Activated CD4-positive, alpha-beta T cell treated with anti-CD3 and anti-CD28 coated beads, Interleukin-2, amount 10 ng/mL, durations not matched to agents 7 days and 5 days (primary cell): ENCODE measurements at regions not wholly inside any gene's neighbourhood (a gene's known extent, or its start where the extent isn't known, plus 50 kb on each side); places are given as distances from the start of the nearest gene placed in this dataset.

ENCODE experiments used
- CTCF ChIA-PET: fragments of 350-600 bp; sonication (Branson Sonifier 250); formaldehyde crosslinking; loops from one replicate; lab custom pipeline; 2021; ENCODE audit warnings: antibody characterized with exemption; lab: Charles Lee
- POLR2A ChIA-PET: fragments of 350-600 bp; sonication (Branson Sonifier 250); formaldehyde crosslinking; loops from one replicate; lab custom pipeline; 2021; ENCODE audit warnings: antibody characterized with exemption; lab: Charles Lee
- DNase-seq: peaks from one replicate; pipeline ENCODE4 v3.0.0-alpha.2; 2020
- H3K27ac Mint-ChIP-seq: one replicate; pipeline ENCODE4 v1.8.0; 2021; ENCODE audit warnings: mild to moderate bottlenecking, moderate library complexity, mixed read lengths
- H3K27me3 Mint-ChIP-seq: one replicate; pipeline ENCODE4 v1.8.0; 2021; ENCODE audit warnings: mixed read lengths
- H3K36me3 Mint-ChIP-seq: one replicate; pipeline ENCODE4 v1.8.0; 2021; ENCODE audit warnings: low read depth, mixed read lengths
- H3K4me1 Mint-ChIP-seq: one replicate; pipeline ENCODE4 v1.8.0; 2021; ENCODE audit warnings: mixed read lengths
- H3K4me3 Mint-ChIP-seq: one replicate; pipeline ENCODE4 v1.8.0; 2021; ENCODE audit warnings: mild to moderate bottlenecking, moderate library complexity, mixed read lengths
- H3K9me3 Mint-ChIP-seq: one replicate; pipeline ENCODE4 v1.8.0; 2021; ENCODE audit warnings: mixed read lengths

- H3K27me3 Mint-ChIP-seq: peaks cover 4% of the 10 kb centered on the region
- H3K9me3 Mint-ChIP-seq: no peaks in the 10 kb centered on the region
- CTCF ChIA-PET: interaction anchor here (0.6 to 1.6 kb wide), 2 partner anchors 14 to 825 kb away, joined by 3 to 5 read pairs; no protein-coding TSS in a partner anchor
- no peak overlapping the region for H3K27ac Mint-ChIP-seq
- H3K36me3 Mint-ChIP-seq: no peaks in the 10 kb centered on the region
- POLR2A ChIA-PET: no interaction called here
- H3K4me3 Mint-ChIP-seq: no peak overlapping the region
- H3K4me1 Mint-ChIP-seq: no peaks in the 10 kb centered on the region
- DNase-seq: no peak
Measured at GRCh38 chr7:25662841-25663800, 434.8 kb upstream of the NPVF start.

GRCh38 chr7:25663877-25664276 lies 435.6 kb upstream of the NPVF start:
- Mint-ChIP-seq H3K27me3 (peaks cover 2% of the 10 kb centered on the region), H3K4me1 (no peaks in the 10 kb centered on the region), H3K9me3 (no peaks in the 10 kb centered on the region), H3K4me3 (no peak overlapping the region), H3K27ac (no peak overlapping the region), H3K36me3 (no peaks in the 10 kb centered on the region)
- CTCF ChIA-PET: interaction anchor here (1.6 kb wide), 1 partner anchor 13 kb away, joined by 5 read pairs; no protein-coding TSS in a partner anchor
- no peak for DNase-seq
- POLR2A ChIA-PET: no interaction called here

GRCh38 chr7:25664593-25664992 lies 436.3 kb upstream of the NPVF start:
- no peaks in the 10 kb centered on the region for H3K9me3 Mint-ChIP-seq
- CTCF ChIA-PET: interaction anchor here (1.6 kb wide), 1 partner anchor 13 kb away, joined by 5 read pairs; no protein-coding TSS in a partner anchor
- no peak overlapping the region for H3K27ac Mint-ChIP-seq
- no peaks in the 10 kb centered on the region for H3K36me3 Mint-ChIP-seq
- H3K4me1 Mint-ChIP-seq: no peaks in the 10 kb centered on the region
- peaks cover 2% of the 10 kb centered on the region for H3K27me3 Mint-ChIP-seq
- no peak overlapping the region for H3K4me3 Mint-ChIP-seq
- POLR2A ChIA-PET: no interaction called here
- DNase-seq: no peak

DNA sequence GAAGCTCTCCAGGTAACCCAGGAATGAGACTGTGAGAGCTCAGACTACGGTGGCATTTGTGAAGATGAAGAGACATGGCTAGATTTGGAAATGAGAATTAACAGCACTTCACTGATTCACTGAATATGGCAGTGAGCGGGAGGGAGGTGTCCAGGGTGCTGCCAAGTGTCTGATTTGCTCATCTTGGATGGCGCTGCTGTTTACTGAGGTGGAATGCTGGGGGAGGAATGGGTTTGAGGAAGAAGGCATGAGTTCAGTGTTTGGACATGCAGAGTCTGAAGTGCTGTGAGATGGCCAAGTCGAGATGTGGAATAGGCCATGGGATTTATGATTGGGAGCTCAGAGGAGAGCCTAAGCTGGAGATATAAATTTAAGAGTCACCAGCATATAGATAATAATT lies 437.1 kb upstream of the NPVF start:
- H3K9me3 Mint-ChIP-seq: no peaks in the 10 kb centered on the region
- POLR2A ChIA-PET: no interaction called here
- no peak for DNase-seq
- no peak overlapping the region for H3K27ac Mint-ChIP-seq
- H3K27me3 Mint-ChIP-seq: peaks cover 2% of the 10 kb centered on the region
- H3K36me3 Mint-ChIP-seq: no peaks in the 10 kb centered on the region
- CTCF ChIA-PET: no interaction called here
- no peaks in the 10 kb centered on the region for H3K4me1 Mint-ChIP-seq
- H3K4me3 Mint-ChIP-seq: no peak overlapping the region

GRCh38 chr7:25665903-25666670 lies 437.8 kb upstream of the NPVF start:
- H3K27ac Mint-ChIP-seq: no peak overlapping the region
- CTCF ChIA-PET: interaction anchor here (0.5 kb wide), 1 partner anchor 97 kb away, joined by 3 read pairs; no protein-coding TSS in a partner anchor
- no peak for DNase-seq
- POLR2A ChIA-PET: no interaction called here
- no peaks in the 10 kb centered on the region for H3K9me3 Mint-ChIP-seq
- no peaks in the 10 kb centered on the region for H3K4me1 Mint-ChIP-seq
- no peaks in the 10 kb centered on the region for H3K36me3 Mint-ChIP-seq
- no peak overlapping the region for H3K4me3 Mint-ChIP-seq
- H3K27me3 Mint-ChIP-seq: peaks cover 2% of the 10 kb centered on the region

GRCh38 chr7:25666671-25667060 lies 438.4 kb upstream of the NPVF start:
- Mint-ChIP-seq H3K4me1 (no peaks in the 10 kb centered on the region), H3K4me3 (no peak overlapping the region), H3K27ac (no peak overlapping the region), H3K9me3 (no peaks in the 10 kb centered on the region), H3K27me3 (peaks cover 2% of the 10 kb centered on the region), H3K36me3 (no peaks in the 10 kb centered on the region)
- CTCF ChIA-PET: interaction anchor here (0.5 kb wide), 1 partner anchor 98 kb away, joined by 3 read pairs; no protein-coding TSS in a partner anchor
- POLR2A ChIA-PET: no interaction called here
- no peak for DNase-seq

DNA sequence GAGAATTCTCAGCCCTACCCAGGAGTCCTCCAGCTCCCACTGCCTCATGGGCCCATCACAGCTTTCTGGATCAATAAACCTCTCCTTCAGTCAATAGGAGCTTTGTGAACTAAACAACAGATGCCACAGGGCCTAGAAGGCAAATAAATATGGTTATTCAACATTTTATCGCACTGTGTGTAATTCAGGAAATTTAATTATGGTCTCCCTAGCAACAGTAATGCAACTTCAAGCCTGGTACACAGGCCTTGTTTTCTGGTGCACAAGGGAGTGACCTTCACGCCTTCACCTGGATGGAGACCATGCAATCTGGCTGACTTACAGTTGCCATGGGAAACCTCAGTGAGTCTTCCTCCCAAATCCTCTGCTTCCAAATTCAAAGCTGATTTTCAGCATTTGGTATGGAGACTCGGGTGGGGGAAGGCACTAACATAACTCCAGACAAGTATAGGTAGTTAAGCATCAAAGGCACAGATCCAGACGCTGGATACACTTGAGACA lies 441.0 kb upstream of the NPVF start:
- CTCF ChIA-PET: no interaction called here
- DNase-seq: no peak
- H3K4me1 Mint-ChIP-seq: no peaks in the 10 kb centered on the region
- no peak overlapping the region for H3K4me3 Mint-ChIP-seq
- H3K27me3 Mint-ChIP-seq: peaks cover 2% of the 10 kb centered on the region
- POLR2A ChIA-PET: no interaction called here
- H3K36me3 Mint-ChIP-seq: no peaks in the 10 kb centered on the region
- H3K9me3 Mint-ChIP-seq: no peaks in the 10 kb centered on the region
- H3K27ac Mint-ChIP-seq: no peak overlapping the region

GRCh38 chr7:25669961-25670841 lies 441.9 kb upstream of the NPVF start:
- H3K4me1 Mint-ChIP-seq: no peaks in the 10 kb centered on the region
- H3K36me3 Mint-ChIP-seq: no peaks in the 10 kb centered on the region
- ChIA-PET CTCF (no interaction called here), POLR2A (no interaction called here)
- H3K27me3 Mint-ChIP-seq: peaks cover 2% of the 10 kb centered on the region
- DNase-seq: no peak
- no peak overlapping the region for H3K27ac Mint-ChIP-seq
- H3K4me3 Mint-ChIP-seq: no peak overlapping the region
- H3K9me3 Mint-ChIP-seq: no peaks in the 10 kb centered on the region

DNA sequence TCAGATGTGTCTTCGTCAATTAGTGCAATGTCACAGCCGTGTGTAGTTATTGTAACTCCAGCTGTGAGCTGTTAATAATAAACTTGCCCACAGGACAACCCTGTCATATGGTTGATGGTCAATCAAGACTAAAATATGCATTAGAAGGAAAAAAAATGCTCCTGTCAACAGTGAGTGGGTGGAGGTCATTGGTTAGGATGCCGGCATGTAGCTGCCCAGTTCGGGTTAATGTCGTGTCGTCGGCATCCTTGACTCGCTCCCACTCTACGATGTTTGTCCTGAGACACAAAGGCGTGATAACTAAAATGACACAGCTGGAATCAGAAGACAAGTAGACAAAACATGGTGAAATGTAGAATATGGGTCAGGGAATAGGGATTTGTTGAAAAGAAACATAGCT lies 442.8 kb upstream of the NPVF start:
- Mint-ChIP-seq H3K9me3 (no peaks in the 10 kb centered on the region), H3K4me3 (no peak overlapping the region), H3K36me3 (no peaks in the 10 kb centered on the region), H3K27me3 (no peaks in the 10 kb centered on the region), H3K4me1 (no peaks in the 10 kb centered on the region), H3K27ac (no peak overlapping the region)
- ChIA-PET POLR2A (no interaction called here), CTCF (interaction anchor here (0.8 kb wide), 1 partner anchor 105 kb away, joined by 3 read pairs; no protein-coding TSS in a partner anchor)
- no peak for DNase-seq

- Mint-ChIP-seq H3K4me3 (no peak overlapping the region), H3K27me3 (no peaks in the 10 kb centered on the region), H3K9me3 (no peaks in the 10 kb centered on the region), H3K4me1 (no peaks in the 10 kb centered on the region), H3K36me3 (no peaks in the 10 kb centered on the region), H3K27ac (no peak overlapping the region)
- no peak for DNase-seq
- ChIA-PET POLR2A (no interaction called here), CTCF (no interaction called here)
Measured at GRCh38 chr7:25672496-25672895, 444.2 kb upstream of the NPVF start.

GRCh38 chr7:25675789-25676474 lies 447.6 kb upstream of the NPVF start:
- no peaks in the 10 kb centered on the region for H3K36me3 Mint-ChIP-seq
- H3K9me3 Mint-ChIP-seq: no peaks in the 10 kb centered on the region
- no peaks in the 10 kb centered on the region for H3K4me1 Mint-ChIP-seq
- DNase-seq: no peak
- no peak overlapping the region for H3K4me3 Mint-ChIP-seq
- H3K27me3 Mint-ChIP-seq: no peaks in the 10 kb centered on the region
- POLR2A ChIA-PET: no interaction called here
- CTCF ChIA-PET: no interaction called here
- H3K27ac Mint-ChIP-seq: no peak overlapping the region

DNA sequence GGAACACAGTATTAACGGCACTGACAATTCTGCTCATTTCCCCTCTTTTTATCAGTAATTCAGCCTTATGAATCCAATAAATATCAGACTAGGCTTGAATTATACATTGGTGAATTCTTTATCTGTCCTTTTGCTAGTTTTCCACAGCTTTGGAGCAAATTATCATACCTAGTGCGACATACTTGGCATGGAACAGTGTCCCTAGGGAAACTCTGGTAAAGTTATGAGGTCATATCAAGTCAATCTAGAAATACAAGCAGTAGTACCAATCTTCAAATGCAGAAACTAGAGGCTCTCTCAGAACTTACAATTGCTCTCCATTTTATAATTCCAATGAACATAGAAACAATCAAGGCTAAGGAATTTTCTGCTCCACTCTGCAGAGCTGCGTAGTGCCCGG lies 449.3 kb upstream of the NPVF start:
- CTCF ChIA-PET: interaction anchor here (1.7 kb wide), 1 partner anchor 14 kb away, joined by 5 read pairs; no protein-coding TSS in a partner anchor
- Mint-ChIP-seq H3K4me1 (no peaks in the 10 kb centered on the region), H3K36me3 (no peaks in the 10 kb centered on the region), H3K9me3 (no peaks in the 10 kb centered on the region), H3K27ac (no peak overlapping the region), H3K27me3 (no peaks in the 10 kb centered on the region), H3K4me3 (no peak overlapping the region)
- POLR2A ChIA-PET: no interaction called here
- no peak for DNase-seq
